ENCODE measurements at regions not wholly inside any gene's neighbourhood (a gene's known extent, or its start where the extent isn't known, plus 50 kb on each side); places are given as distances from the start of the nearest gene placed in this dataset.
"Not testable (repeated sequence)": the region's sequence is repeated elsewhere in the genome, so short reads cannot be mapped to it uniquely, and the experiment has no call there.

DNA sequence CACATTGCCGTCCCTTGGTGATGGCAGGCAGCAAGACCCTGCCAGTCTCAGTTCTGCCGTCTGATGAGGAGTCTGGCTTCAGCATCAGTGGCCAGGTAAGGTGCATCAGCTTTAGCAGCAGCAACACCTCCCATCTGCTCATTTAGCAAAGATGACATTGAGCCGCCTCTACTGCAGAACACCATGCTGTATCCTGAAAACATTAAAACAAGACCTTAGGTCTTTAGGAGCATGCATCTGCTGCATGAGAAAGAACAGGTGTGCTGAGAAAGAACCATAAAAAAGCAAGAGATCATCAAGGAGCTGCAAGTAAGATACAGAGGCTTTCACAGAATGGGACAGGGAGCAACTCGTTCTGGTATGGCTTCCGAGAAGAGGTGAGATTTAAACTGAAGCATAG, 87.5 kb downstream of the SCN11A start:
- DNase-seq = no peak

DNA sequence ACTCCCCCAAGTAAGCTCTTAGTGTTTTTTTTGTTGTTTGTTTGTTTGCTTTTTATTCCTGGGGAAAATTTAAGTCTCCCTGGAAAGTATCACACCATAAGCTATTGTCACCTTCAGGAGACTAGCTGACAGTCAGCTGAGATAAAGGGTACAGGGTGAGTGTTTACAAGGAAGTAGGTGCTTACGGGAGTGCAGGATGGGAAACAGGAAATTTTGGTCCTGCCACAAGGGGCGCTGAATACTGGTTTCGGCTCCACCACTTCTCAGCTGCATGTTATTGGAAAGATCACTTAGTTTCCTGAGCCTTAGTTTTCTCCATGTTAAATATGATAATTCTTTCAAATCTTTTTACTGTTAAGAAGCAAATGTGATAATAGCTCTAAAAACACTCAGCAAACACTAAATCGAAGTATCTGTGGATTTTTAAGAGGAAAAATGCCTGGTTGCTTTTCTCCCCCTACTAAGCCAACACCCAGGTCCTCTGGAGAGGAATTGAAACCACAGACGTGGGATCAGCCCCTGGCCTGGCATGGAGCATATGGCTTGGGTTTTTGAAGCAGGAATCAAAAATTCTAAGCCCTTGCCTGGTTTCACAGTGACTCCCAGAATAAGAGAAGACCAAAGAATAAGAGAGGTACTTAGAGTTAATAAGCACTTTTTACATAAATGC, 90.7 kb downstream of the SCN11A start:
- no peak for DNase-seq

DNA sequence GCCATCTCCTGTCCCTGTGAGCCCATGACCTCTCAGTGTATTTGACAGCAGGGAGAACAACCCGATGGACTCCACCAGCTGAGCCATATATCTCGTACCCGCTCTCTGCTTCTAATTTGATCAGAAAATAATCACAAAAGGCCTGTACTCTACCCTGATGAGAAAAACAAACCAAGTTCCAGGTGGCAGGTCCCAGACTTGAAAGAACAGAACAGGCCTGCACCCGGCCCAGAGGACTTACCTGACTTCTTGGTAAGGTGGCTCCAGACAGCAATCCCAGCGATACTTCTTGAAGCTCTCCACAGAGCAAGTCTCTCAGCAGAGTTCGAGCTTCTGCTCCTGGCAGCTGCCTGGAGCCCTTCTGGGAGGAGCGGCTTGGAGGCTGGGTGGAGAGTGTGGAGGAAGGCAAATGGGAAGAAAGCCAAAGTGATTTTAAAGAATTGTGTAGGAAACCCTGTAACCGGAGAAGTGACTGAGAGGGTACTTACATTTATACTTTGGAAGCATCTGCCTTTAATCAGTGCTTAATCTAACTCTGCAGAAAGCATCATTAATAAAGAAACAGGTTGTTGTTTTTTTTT, 91.6 kb downstream of the SCN11A start:
- no peak for DNase-seq

DNA sequence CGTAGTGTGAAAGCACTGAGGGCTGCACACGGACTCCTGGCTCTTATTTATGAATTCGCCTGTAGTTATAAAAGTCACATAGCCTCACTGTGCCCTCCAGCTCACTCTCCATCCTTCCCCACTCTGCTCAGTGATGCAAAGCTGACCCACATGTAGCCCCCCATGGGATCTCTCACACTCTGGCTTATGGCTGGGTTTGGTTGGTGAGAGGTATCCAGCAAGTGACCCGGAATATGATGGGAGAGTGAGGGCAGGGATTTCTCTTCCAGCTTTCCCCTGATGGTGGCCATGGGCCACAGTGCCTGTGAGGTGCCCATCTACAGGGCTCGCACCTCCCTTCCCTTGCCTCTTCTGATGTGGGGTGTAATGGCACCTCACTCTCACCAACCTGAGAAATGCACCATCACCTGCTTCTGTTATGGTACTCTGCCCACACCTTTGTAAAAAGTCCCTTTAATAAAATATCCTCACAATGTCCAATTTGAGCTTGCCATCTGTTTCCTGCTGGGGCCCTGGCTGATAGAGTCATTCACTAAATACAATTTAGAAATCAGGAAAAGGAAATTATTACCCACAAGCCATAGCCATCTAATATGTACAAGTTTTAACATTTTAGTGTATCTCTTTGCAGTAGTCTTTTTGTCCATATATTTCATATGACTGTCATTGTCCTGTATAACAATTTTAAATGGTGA, 93.6 kb downstream of the SCN11A start:
- no peak for DNase-seq

DNA sequence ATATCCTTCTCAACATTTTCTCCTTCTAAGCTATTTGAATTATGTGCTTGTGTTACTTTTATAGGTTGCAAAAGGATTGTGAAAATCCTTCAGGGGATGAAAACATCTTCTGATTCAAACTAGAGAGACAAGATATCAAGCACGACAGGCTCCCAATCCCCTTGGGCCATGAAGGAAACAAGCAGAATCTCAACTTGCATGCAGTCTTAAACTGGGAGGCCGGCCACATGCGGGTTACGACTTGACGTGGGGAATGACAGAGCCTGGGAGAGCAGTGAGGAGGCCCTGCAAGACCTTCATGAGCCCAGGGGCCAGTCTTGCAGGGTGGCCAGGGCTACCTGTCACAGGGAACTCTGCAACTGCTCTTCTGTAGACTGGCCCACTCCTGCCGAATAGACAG, 94.4 kb downstream of the SCN11A start:
- no peak for DNase-seq

DNA sequence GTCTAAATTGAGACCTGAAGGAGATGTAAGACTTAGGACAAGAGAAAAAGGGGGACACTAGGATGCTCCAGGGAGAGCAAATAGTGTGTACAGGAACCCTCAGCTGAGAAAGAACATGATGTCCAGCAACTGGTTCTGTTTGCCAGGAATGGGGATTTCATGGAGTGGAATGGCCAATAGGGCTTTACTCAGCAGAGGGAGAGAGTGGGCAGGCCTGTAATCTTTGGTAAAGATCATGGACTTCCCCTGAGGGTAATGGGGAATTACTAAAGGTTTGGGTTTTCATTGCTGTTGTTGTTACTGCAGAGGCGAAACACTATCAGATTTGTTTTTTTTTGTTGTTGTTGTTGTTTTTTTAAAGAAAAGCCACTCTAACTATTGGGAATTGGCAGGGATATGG, 99.0 kb downstream of the SCN11A start:
- no peak for DNase-seq

DNA sequence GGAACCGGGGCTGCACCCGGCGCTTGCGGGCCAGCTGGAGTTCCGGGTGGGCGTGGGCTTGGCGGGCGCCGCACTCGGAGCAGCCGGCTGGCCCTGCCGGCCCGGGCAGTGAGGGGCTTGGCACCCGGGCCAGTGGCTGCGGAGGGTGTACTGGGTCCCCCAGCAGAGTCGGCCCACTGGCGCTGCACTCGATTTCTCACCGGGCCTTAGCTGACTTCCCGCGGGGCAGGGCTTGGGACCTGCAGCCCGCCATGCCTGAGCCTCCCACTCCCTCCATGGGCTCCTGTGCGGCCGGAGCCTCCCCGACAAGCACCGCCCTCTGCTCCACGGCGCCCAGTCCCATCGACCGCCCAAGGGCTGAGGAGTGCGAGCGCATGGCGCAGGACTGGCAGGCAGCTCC, 100.6 kb downstream of the SCN11A start:
- not testable (repeated sequence) for DNase-seq

DNA sequence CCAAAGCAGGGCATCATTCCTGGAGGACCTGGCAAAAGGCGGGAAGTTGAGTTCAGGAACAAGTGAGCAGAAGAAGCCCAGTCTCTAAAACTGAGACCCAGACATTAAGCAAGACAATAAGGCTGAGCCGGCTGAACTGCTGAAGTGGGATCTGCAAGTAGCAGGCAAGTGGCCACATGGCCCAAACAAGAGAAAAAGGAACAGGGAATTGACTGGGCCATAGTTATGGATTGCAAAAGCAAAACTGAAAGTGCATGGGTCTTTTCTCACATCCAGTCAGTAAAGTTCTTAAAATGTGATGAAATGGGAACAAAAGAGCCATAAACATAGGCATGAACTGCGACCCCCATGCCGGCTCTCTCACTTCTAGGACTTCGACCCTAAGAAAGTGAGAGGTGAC, 101.2 kb downstream of the SCN11A start:
- DNase-seq = no peak

DNA sequence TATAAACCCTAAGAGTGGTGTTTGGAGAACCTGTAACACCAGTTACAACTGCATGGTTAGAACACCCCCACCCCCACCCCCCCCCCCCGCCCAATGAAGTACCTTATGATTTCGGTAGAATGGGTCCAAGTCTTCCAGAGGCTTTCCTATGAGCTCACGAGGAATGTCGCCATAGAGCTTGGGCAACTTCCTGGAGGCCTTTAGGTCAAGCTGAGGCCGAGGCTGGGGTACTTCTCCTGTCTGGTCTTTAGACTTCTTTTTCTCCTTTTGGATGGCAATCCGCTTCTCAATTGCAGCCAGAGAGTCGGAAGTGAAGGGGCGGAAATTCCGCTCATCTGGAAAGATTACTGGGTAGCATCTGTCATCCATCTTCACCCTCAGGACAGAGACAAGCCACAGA, 101.8 kb downstream of the SCN11A start:
- DNase-seq = no peak

DNA sequence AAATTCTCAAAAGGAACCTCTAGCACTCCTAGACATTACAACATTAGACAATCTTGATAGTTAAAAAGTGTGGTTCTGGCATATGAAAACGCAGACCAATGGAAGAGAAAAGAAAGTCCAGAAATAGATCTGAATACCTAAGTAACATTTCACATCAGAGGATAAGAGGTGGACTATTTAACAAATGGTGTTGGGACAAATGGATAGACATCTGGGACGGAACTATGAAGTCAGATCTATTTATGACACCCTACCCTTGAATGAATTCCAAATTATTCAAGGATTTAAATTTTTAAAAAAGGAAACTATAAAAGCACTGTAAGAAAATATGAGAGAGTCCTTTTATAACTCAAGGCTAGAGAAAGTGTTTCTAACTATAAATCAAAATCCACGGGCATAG, 111.3 kb downstream of the SCN11A start:
- DNase-seq = no peak

DNA sequence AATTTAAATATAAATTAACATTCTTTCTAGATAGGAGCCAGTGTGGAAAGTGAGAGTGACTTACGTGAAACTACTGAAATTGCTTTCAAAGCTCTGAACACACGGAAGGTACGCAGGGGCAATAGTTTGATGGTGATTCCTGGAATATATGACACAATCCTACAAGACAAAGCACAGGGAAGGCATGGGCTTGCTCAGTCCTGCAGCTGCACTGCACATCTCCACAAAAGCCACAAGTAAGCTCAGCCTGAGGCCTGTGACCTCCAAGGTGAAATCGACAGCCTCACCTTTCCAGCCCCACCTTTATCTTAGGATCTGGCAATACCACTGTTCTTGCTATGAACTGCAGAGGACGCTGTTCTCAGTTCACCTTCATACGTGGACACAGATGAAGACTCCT, 109.3 kb upstream of the SCN10A start:
- no peak for DNase-seq

DNA sequence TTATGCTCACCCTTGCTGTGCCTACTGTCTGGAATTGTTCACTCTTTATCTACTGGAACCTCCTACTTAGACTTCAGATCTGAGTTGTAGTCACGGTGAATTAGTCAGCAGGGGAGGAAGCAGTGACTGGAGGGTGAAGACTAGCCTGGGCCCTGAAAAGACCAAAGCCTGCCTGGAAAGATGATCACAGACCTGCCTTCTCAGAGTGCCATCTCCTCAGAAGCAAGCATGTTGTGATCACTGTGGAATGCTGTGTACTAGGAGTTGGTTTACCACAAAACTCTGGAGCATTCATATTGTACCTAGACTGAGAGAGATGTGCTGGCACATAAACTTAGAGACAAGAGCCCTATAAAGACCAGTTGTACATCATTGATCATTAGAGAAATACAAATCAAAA, 100.7 kb upstream of the SCN10A start:
- DNase-seq = no peak

DNA sequence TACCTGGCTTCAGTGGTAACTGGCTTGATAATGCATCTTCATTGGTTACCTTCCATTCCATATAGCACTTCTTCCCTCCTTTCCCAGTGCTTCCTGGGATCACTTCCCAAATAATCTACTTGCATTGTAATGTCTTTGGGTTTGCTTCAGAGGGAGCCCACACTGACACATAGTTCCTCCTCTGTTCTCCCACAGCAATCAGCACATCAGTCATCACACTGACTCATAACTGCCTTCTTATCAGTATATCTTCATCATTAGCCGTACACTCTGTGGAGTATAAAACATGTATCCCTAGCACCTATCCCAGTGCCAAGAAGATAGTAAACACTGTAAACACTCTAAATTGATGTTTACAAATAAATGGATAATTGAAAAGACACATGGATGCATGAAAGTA, 91.4 kb upstream of the SCN10A start:
- no peak for DNase-seq

DNA sequence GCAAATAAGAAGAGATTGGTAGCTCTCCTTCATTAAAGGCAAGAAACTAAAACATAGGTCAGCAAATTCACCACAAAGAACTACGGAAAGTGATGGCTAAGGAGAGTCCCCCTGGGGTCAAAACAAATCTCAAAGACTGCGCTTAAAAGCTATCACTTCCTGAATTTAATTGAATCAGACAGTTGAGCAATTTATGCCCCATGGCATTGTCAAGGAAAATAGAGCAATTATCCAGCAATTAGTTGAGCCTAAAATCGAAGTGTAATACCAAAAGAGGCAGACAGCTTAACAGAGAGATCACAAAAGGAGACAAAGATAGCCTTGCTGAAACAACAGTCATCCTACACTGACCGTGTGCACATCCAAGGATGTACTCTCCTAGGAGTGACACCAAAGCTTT, 74.4 kb upstream of the SCN10A start:
- DNase-seq = no peak

DNA sequence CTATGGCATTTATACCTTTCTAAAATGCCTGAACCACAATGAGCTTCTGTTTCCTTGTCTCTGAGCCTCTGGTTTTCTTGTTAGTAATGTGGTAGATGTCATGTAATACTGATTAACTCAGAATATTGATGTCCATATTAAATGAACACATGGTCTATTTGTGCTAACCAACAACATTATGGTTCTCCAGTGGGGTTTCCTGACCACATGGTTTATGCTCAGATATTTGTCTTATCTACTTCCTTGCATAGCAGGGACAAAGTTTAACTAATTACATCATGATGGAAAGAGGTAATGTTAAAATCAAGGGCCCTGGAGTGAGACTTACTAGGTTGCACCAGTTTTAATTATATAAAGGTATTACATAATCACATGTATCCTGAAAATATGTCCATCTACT, 62.6 kb upstream of the SCN10A start:
- DNase-seq = no peak
